ENCODE measurements at regions not wholly inside any gene's neighbourhood (a gene's known extent, or its start where the extent isn't known, plus 50 kb on each side); places are given as distances from the start of the nearest gene placed in this dataset.

- TF ChIP-seq CTCF (IDR thresholded peaks at IDR 0.05) (no peak), POLR2A (IDR thresholded peaks at IDR 0.05) (no peak)
Observed at GRCh38 chr10:69685802-69686585, 55.9 kb downstream of the FAM241B start.

Data from thyroid gland (tissue), 4 donors.